A549 (cell line): ENCODE measurements at regions not wholly inside any gene's neighbourhood (a gene's known extent, or its start where the extent isn't known, plus 50 kb on each side); places are given as distances from the start of the nearest gene placed in this dataset.

Source experiments
- ATAC-seq, 2 experiments: fragments of 200-7000 bp in 1 of 2; fragments of >200 bp in 1 of 2; cut with Nextera tagmentation in 1 of 2; cut with Tn5 transposase in 1 of 2; 3 replicates each; pipeline versions ENCODE4 v1.8.0 to v1.9.1; 2018 to 2020; ENCODE audit warnings: mild to moderate bottlenecking in 1 of 2, moderate library complexity in 1 of 2
- CTCF ChIA-PET: fragments of 300-600 bp; sonication (Branson Sonifier 250); formaldehyde crosslinking; extraction: SDS; loops from one replicate; lab custom pipeline; 2021; ENCODE audit warnings: antibody characterized with exemption, inconsistent platforms; lab: Yijun Ruan, JAX
- POLR2A ChIA-PET: fragments of 350-600 bp; formaldehyde crosslinking; extraction: SDS; loops from one replicate; lab custom pipeline; 2021; ENCODE audit warnings: antibody characterized with exemption, inconsistent platforms; lab: Yijun Ruan, JAX
- DNase-seq, 2 experiments: peaks; one replicate each; pipeline versions ENCODE4 v3.0.0 to v3.0.0-alpha.2; 2011 to 2016; ENCODE audit warnings: low read depth in 1 of 2, low spot score in 1 of 2
- FAIRE-seq: peaks from 2 replicates; lab custom pipeline; 2011; peaks lifted over from hg19 to GRCh38; lab: Jason Lieb, UNC
- H3K27ac ChIP-seq, 2 experiments: fragments of >200 bp; sonication (Bioruptor Twin); formaldehyde crosslinking; 3 replicates each; pipeline ENCODE4 v1.5.1; 2016 to 2017
- H3K4me1 ChIP-seq: fragments of >200 bp; sonication (Bioruptor Twin); formaldehyde crosslinking; 3 replicates; pipeline ENCODE4 v1.6.1; 2016
- H3K4me2 ChIP-seq: fragments of >200 bp; sonication (Bioruptor Twin); formaldehyde crosslinking; 3 replicates; pipeline ENCODE4 v1.6.1; 2016
- H3K4me3 ChIP-seq: fragments of >200 bp; sonication (Bioruptor Twin); formaldehyde crosslinking; 3 replicates; pipeline ENCODE4 v1.5.1; 2016
- H3K9me3 ChIP-seq: fragments of >200 bp; sonication (Bioruptor Twin); formaldehyde crosslinking; 3 replicates; pipeline ENCODE4 v1.6.1; 2016
- ATOH8 ChIP-seq: fragments of 250-450 bp; sonication (Bioruptor Pico); IDR thresholded peaks from 2 replicates; pipeline ENCODE4 v1.5.0; 2020; ENCODE audit warnings: low read depth, mild to moderate bottlenecking, moderate library complexity
- BCL3 ChIP-seq: fragments of >200 bp; sonication (Bioruptor Twin); formaldehyde crosslinking; IDR thresholded peaks from 3 replicates; pipeline ENCODE4 v1.6.1; 2016
- BHLHE40 ChIP-seq: IDR thresholded peaks from 2 replicates; pipeline ENCODE4 v1.6.1; 2012; ENCODE audit warnings: low read depth, low read length, inconsistent platforms
- CTCF ChIP-seq: fragments of >200 bp; sonication (Bioruptor Twin); formaldehyde crosslinking; IDR thresholded peaks from 3 replicates; pipeline ENCODE4 v1.5.1; 2016
- EHMT2 ChIP-seq: fragments of 200-600 bp; sonication (generic); IDR thresholded peaks from 2 replicates; pipeline ENCODE4 v1.6.1; 2016; ENCODE audit warnings: antibody characterized with exemption, low read depth, mild to moderate bottlenecking, moderate library complexity
- ESRRA ChIP-seq: fragments of 150-350 bp; IDR thresholded peaks from 2 replicates; pipeline ENCODE4 v1.6.1; 2014; ENCODE audit warnings: mild to moderate bottlenecking, low read length, borderline replicate concordance
- GATA3 ChIP-seq: IDR thresholded peaks from 2 replicates; pipeline ENCODE4 v1.6.1; 2012; ENCODE audit warnings: borderline replicate concordance
- HDAC2 ChIP-seq: fragments of 200-600 bp; sonication (generic); IDR thresholded peaks from 2 replicates; pipeline ENCODE4 v1.6.1; 2016
- HES2 ChIP-seq: fragments of >200 bp; sonication (Bioruptor Twin); formaldehyde crosslinking; IDR thresholded peaks from 2 replicates; pipeline ENCODE4 v1.6.1; 2016
- HEYL ChIP-seq: fragments of 250-450 bp; sonication (Bioruptor Pico); IDR thresholded peaks from 2 replicates; pipeline ENCODE4 v1.8.0; 2021; ENCODE audit warnings: mild to moderate bottlenecking, moderate library complexity
- HMGXB4 ChIP-seq: fragments of 250-450 bp; sonication (Bioruptor Pico); IDR thresholded peaks from 2 replicates; pipeline ENCODE4 v1.5.0; 2021; ENCODE audit warnings: mild to moderate bottlenecking, moderate library complexity, borderline replicate concordance
- HOXA7 ChIP-seq: fragments of 250-450 bp; sonication (Bioruptor Pico); IDR thresholded peaks from 2 replicates; pipeline ENCODE4 v1.5.0; 2020; ENCODE audit warnings: mild to moderate bottlenecking, moderate library complexity
- JUNB ChIP-seq: fragments of >200 bp; sonication (Bioruptor Twin); formaldehyde crosslinking; IDR thresholded peaks from 2 replicates; pipeline ENCODE4 v1.6.1; 2016
- KDM1A ChIP-seq: fragments of 200-600 bp; sonication (generic); IDR thresholded peaks from 2 replicates; pipeline ENCODE4 v1.6.1; 2016; ENCODE audit warnings: low read depth, mild to moderate bottlenecking
- MAFK ChIP-seq: fragments of 450-650 bp; IDR thresholded peaks from 2 replicates; pipeline ENCODE4 v1.6.1; 2014; ENCODE audit not compliant: partially characterized antibody
- MYC ChIP-seq: IDR thresholded peaks from 2 replicates; pipeline ENCODE4 v1.6.1; 2012; ENCODE audit warnings: mild to moderate bottlenecking, inconsistent platforms, low read length, improper control_type of control experiment, borderline replicate concordance
- NPAS2 ChIP-seq: fragments of 250-450 bp; sonication (Bioruptor Pico); IDR thresholded peaks from 2 replicates; pipeline ENCODE4 v1.8.0; 2022; ENCODE audit warnings: mild to moderate bottlenecking, moderate library complexity, borderline replicate concordance
- NR3C1 ChIP-seq: fragments of >200 bp; sonication (Bioruptor Twin); formaldehyde crosslinking; IDR thresholded peaks from 3 replicates; pipeline ENCODE4 v1.6.1; 2017
- PBX3 ChIP-seq: IDR thresholded peaks from 2 replicates; pipeline ENCODE4 v1.6.1; 2012
- RCOR1 ChIP-seq: fragments of 150-350 bp; IDR thresholded peaks from 2 replicates; pipeline ENCODE4 v1.6.1; 2014; ENCODE audit warnings: antibody characterized with exemption, low read length, low read depth
- USF2 ChIP-seq: fragments of 450-650 bp; IDR thresholded peaks from 2 replicates; pipeline ENCODE4 v1.6.1; 2014; ENCODE audit warnings: antibody characterized with exemption
- ZC3H11A ChIP-seq: fragments of 450-650 bp; IDR thresholded peaks from 2 replicates; pipeline ENCODE4 v1.6.1; 2014; ENCODE audit warnings: antibody characterized with exemption, mild to moderate bottlenecking
- ZFP36 ChIP-seq: fragments of 450-650 bp; IDR thresholded peaks from 2 replicates; pipeline ENCODE4 v1.6.1; 2014; ENCODE audit warnings: borderline replicate concordance; ENCODE audit not compliant: partially characterized antibody
- ZNF302 ChIP-seq: fragments of 250-450 bp; sonication (Bioruptor Pico); IDR thresholded peaks from 2 replicates; pipeline ENCODE4 v1.9.0; 2021; ENCODE audit warnings: inconsistent platforms, mild to moderate bottlenecking, moderate library complexity
- WGBS: methylation state at CpG from one replicate; pipeline ENCODE4 v1.1.6; 2017; ENCODE audit errors: missing lambda C conversion rate; 5-methylcytosine and 5-hydroxymethylcytosine counted together

DNA sequence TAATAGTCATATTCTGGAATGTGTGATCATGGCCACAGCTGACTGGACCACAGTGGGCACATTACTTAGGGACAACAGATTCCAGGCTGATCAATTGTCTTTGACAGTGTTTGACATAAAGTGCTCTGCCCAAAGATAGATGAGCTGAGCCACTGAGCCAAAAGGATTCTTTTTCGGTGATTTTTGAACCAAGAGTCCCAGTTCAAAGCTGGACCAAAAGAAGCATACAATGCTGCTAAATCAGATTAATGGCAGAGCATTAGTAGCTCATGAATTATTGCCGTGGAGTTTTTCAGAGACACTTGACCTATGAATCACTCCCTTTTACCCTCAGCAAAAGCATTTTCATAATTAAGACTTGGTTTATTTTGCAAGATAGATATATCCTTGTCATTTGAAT, 160.6 kb downstream of the IZUMO3 start:
- Histone ChIP-seq H3K4me1 (no peaks in the 10 kb centered on the region), H3K4me3 (no peak overlapping the region), H3K9me3 (no peaks in the 10 kb centered on the region; the same call in 2 of the 3 replicates), H3K4me2 (no peak overlapping the region), H3K27ac (no peak overlapping the region)
- FAIRE-seq (no peak), DNase-seq (no peak), ATAC-seq (no peak)
- POLR2A ChIA-PET: no interaction called here
- TF ChIP-seq USF2 (no peak), HES2 (no peak), NPAS2 (CRISPR knock-in tag) (no peak), JUNB (no peak), ATOH8 (CRISPR knock-in tag) (no peak), ZC3H11A (no peak), PBX3 (no peak), RCOR1 (no peak), ESRRA (no peak), KDM1A (no peak), NR3C1 (no peak), HMGXB4 (CRISPR knock-in tag) (no peak), CTCF (no peak), MYC (no peak), EHMT2 (no peak), HEYL (CRISPR knock-in tag) (no peak), HDAC2 (no peak), HOXA7 (CRISPR knock-in tag) (no peak)
- CTCF ChIA-PET: no interaction called here
- WGBS: 4% methylated on average over 2 of the region's 2 CpGs

GRCh38 chr9:24382566-24382965, 163.1 kb downstream of the IZUMO3 start:
- DNase-seq: no peak
- POLR2A ChIA-PET: no interaction called here
- ATAC-seq: no peak
- 79% methylated on average over 3 of the region's 3 CpGs for WGBS
- no peak overlapping the region for H3K27ac ChIP-seq
- H3K9me3 ChIP-seq: no peaks in the 10 kb centered on the region; the same call in 2 of the 3 replicates
- TF ChIP-seq ZNF302 (CRISPR knock-in tag): no peak
- TF ChIP-seq ATOH8 (CRISPR knock-in tag): no peak
- no peak for TF ChIP-seq ZFP36
- TF ChIP-seq MAFK: no peak
- TF ChIP-seq HDAC2: no peak
- no peak for TF ChIP-seq GATA3
- no peak for TF ChIP-seq BCL3
- no peak for TF ChIP-seq ESRRA
- no peak for TF ChIP-seq BHLHE40
- no peak for FAIRE-seq
- CTCF ChIA-PET: interaction anchor here (0.6 kb wide), 1 partner anchor 23 kb away, joined by 4 read pairs; no protein-coding TSS in a partner anchor
- H3K4me2 ChIP-seq: no peak overlapping the region
- no peak overlapping the region for H3K4me3 ChIP-seq
- H3K4me1 ChIP-seq: no peaks in the 10 kb centered on the region
